SH-SY5Y (cell line): ENCODE measurements at regions not wholly inside any gene's neighbourhood (a gene's known extent, or its start where the extent isn't known, plus 50 kb on each side); places are given as distances from the start of the nearest gene placed in this dataset.

ENCODE experiments used
- GATA2 ChIP-seq: IDR thresholded peaks from 2 replicates; pipeline ENCODE4 v1.6.1; 2011; ENCODE audit warnings: mild to moderate bottlenecking, low read depth, low read length
- GATA3 ChIP-seq: IDR thresholded peaks from 2 replicates; pipeline ENCODE4 v1.6.1; 2011; ENCODE audit warnings: low read depth, mild to moderate bottlenecking, low read length, moderate library complexity

GRCh38 chr3:173191611-173192010 is 50.6 kb upstream of the SPATA16 start:
- TF ChIP-seq GATA2 = no peak
- TF ChIP-seq GATA3 = no peak
